ENCODE measurements at regions not wholly inside any gene's neighbourhood (a gene's known extent, or its start where the extent isn't known, plus 50 kb on each side); places are given as distances from the start of the nearest gene placed in this dataset.
"Not testable (repeated sequence)": the region's sequence is repeated elsewhere in the genome, so short reads cannot be mapped to it uniquely, and the experiment has no call there.

DNA sequence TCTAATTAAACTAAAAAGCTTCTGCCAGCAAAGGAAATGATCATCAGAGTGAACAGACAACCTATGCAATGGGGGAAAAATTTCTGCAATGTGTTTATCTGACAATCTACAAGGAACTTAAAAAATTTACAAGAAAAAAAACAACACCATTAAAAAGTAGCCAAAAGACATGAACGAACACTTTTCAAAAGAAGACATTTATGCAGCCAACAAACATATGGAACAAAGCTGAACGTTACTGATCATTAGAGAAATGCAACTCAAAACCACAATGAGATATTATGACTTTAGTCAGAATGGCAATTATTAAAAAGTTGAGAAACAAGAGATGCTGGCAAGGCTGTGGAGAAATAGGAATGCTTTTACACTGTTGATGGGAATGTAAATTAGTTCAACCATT is 530.4 kb upstream of the DAB2 start:
- DNase-seq (ENCODE audit: low spot score), result no peak

GRCh38 chr5:39951070-39951469 is 526.3 kb upstream of the DAB2 start:
- DNase-seq (ENCODE audit: low spot score), result no peak

DNA sequence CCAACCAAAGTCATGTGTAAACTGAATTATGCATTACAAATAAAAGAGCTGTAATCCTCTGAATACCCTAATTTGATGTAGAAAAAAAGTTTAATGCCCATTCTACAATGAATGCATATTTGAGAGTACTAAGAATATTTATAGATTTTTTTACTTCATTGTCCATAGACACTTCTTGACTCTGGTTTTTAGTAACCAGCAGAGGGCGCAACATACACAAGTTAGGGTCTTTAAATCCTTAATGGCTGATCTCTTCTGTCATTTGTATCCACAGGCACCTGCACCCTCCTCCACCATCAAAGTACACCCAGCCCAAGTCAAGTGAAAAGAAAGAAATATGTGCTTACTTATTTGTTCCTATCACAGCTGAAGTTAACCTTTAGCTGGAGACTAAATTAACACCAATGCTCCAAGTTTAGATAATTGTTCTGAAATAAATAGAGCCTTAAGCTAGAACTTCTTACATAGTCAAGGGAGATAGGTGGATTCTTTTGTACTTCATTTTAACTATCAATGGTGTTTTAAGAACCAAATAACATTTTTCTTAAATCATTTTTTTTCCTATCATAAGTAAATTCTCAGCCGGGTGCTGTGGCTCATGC is 524.2 kb upstream of the DAB2 start:
- peak; percentile 8 for DNase-seq (ENCODE audit: low spot score)

DNA sequence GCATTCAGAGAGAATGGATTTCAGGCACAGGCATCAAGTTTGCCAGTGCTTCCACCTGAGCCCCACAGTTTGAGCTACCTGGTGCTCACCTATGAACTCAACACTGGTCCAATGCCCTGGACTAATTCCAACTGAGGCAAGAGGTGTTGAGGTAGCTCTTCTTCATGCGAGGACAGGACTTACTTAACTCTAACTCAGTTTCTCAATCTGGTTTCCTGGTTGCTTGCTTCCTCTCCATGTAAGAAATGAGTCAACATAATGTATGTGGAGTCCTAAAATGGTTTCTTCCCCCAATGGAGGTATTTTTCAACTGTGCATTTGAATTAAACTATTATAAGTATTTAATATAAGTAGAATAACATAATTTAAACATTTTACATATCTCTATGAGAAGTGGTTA is 523.6 kb upstream of the DAB2 start:
- no peak for DNase-seq (ENCODE audit: low spot score)

DNA sequence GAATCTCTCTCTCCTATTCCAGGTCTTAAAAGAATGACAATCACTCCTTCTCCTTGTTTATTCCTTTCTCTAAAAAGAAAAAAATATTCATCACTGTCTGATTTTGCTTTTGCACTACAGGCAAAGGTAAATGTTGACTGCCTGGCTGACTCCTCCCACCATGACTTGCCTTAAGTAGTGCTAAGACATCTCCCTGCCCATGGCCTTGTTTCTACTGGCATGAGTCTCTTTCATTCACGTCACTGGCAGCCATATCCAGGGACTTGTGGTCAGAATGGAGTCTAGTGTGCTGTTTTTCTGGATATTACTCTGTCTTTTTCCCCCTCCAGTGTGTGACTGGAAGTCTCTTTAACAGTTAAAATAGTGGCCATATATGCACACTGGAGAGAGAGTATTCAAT is 522.9 kb upstream of the DAB2 start:
- DNase-seq (ENCODE audit: low spot score), result no peak

DNA sequence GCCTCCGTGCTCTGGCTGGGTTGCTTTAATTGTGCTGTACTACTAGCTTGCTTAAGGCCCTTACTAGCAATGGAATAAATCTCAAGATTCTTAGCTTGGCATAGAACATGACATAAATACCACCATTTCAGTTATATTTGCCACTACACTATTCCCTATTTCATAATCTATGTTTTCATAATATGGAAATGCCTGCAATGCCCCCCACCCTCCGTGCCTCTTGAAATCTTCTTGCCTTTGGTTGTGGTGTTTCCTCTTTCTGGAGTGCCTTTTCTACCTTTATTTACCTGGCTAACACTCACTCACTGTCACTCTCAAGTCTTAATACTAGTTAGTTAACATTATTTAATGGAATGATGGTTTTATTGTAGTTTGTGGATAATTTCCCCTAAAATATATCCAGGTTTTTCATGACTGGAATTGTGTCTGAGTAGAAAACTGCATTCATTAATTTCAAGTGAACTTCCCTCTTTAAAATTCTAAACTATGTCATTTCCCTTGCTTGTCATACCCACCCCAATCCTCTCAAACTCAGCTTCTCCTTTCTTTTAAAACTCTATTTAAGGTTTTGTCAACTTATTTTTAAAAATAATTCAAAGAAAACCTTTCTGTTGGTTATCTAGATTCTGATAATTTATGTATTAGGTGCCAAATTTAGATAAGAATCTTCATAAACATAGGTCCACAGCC is 521.7 kb upstream of the DAB2 start:
- no peak for DNase-seq (ENCODE audit: low spot score)

- DNase-seq (ENCODE audit: low spot score), result no peak
Observed at GRCh38 chr5:39945870-39946269, 521.1 kb upstream of the DAB2 start.

- DNase-seq (ENCODE audit: low spot score), result no peak
Observed at GRCh38 chr5:39943811-39944210, 519.0 kb upstream of the DAB2 start.

- no peak for DNase-seq (ENCODE audit: low spot score)
Observed at GRCh38 chr5:39942606-39943005, 517.8 kb upstream of the DAB2 start.

DNA sequence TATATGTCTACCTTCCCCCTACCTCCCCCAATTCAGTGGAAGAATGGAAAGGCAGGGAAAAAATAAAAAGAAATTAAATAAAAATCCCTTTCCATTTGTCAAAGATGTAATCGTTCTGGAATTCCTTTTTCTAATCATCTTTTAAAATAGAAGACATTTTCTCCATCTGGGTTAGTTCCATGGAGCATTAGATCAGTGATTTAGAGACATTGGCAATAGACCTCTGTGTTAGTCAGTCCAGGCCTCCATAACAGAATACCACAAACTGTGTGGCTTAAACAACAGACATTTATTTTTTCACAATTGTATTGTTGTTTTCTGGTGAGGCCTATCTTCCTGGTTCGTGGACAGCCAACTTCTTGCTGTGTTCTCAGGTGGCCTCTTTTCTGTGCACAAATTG is 516.6 kb upstream of the DAB2 start:
- no peak for DNase-seq (ENCODE audit: low spot score)

- no peak for DNase-seq (ENCODE audit: low spot score)
Observed at GRCh38 chr5:39934830-39935229, 510.1 kb upstream of the DAB2 start.

DNA sequence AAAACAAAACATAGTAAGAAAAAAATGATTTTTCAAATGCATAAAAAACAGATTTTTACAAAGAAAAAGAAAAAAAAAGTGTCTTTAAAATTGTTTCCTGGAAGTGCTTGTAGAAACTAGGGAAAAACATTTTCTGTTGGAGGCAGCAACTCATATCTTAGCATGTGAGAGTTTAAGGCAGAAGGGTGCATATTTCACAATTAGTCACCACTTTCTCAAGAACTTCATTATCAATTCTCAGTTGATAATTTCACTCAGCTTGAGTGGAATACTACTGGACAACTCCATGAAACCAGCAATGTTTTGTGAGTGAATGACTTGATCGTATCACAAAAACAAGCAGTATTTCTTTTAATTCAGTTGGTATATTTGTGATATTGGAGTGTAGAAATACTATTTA is 508.3 kb upstream of the DAB2 start:
- no peak for DNase-seq (ENCODE audit: low spot score)

- no peak for DNase-seq (ENCODE audit: low spot score)
Observed at GRCh38 chr5:39928709-39929108, 503.9 kb upstream of the DAB2 start.

- no peak for DNase-seq (ENCODE audit: low spot score)
Observed at GRCh38 chr5:39919876-39920275, 495.1 kb upstream of the DAB2 start.

- DNase-seq (ENCODE audit: low spot score), result no peak
Observed at GRCh38 chr5:39912906-39913305, 488.1 kb upstream of the DAB2 start.

DNA sequence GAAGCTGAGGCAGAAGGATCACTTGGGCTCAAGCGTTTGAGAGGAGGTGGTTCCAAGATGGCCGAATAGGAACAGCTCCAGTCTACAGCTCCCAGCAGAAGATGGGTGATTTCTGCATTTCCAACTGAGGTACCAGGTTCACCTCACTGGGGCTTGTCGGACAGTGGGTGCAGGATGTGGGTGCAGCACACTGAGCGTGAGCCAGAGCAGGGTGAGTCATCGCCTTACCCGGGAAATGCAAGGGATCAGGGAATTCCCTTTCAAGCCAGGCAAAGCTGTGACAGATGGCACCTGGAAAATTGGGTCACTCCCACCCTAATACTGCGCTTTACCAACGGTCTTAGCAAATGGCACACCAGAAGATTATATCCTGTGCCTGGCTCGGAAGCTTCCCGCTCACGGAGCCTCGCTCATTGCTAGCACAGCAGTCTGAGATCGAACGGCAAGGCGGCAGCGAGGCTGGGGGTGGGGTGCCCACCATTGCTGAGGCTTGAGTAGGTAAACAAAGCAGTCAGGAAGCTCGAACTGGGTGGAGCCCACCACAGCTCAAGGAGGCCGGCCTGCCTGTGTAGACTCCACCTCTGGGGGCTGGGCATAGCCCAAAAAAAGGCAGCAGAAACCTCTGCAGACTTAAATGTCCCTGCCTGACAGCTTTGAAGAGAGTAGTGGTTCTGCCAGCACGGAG is 482.6 kb upstream of the DAB2 start:
- DNase-seq (ENCODE audit: low spot score), result not testable (repeated sequence)

GRCh38 chr5:39906146-39906545 is 481.4 kb upstream of the DAB2 start:
- DNase-seq (ENCODE audit: low spot score), result peak; percentile 7

DNA sequence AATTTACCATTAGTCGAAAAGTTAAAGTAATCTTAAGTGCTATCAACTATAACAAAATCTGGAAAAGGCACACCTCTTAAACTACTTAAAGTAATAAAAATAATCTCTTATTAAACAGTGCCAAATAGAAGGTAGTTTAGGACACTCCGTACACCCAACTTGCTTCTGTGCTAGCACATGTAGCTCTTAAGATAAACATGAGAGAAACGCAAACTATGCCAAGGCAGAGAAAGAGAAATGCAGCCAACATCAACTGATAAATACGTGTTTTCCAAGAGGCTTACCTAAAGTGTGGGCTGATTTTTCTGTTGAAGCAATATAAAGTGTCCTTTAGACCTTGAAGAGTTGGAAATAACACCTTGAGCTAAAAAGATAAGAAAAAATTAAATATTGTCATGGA is 480.6 kb upstream of the DAB2 start:
- DNase-seq (ENCODE audit: low spot score), result no peak

- DNase-seq (ENCODE audit: low spot score), result no peak
Observed at GRCh38 chr5:39902626-39903025, 477.8 kb upstream of the DAB2 start.

DNA sequence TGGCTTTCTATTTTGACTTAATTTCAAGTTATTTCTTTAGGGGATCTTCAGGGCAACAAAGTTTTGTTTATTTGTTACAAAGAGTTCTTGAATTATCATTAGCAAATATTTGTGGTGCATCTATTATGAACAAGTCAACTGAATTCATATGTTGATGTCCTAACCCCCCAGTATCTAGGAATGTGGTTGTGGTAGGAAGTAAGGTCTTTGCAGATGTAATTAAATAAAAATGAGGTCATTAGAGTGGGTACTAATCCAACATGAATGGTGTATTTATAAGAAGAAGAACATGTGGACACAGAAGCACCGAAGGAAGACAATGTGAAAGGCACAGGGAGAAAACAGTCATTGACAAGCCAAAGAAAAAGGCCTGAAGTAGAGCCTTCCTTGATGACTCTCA is 474.0 kb upstream of the DAB2 start:
- DNase-seq (ENCODE audit: low spot score), result no peak

DNA sequence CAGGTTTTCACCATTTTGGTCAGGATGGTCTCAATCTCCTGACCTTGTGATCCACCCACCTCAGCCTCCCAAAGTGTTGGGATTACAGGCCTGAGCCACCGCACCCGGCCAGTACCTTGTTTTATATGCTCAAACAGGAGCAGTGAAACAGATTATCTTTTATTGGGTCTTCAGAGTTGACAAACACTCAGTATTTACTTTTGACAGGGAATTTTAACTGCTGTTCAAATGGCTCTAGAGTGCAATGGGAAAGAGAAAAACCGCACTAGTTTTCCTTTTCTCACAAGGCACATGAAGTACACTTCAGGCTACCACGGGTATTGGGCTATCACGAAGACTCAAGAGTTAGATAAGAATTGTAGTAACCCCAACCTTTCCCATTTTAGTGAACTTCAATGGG is 471.9 kb upstream of the DAB2 start:
- DNase-seq (ENCODE audit: low spot score), result no peak

- no peak for DNase-seq (ENCODE audit: low spot score)
Observed at GRCh38 chr5:39896104-39896503, 471.3 kb upstream of the DAB2 start.

GRCh38 chr5:39892708-39893107 is 467.9 kb upstream of the DAB2 start:
- no peak for DNase-seq (ENCODE audit: low spot score)

DNA sequence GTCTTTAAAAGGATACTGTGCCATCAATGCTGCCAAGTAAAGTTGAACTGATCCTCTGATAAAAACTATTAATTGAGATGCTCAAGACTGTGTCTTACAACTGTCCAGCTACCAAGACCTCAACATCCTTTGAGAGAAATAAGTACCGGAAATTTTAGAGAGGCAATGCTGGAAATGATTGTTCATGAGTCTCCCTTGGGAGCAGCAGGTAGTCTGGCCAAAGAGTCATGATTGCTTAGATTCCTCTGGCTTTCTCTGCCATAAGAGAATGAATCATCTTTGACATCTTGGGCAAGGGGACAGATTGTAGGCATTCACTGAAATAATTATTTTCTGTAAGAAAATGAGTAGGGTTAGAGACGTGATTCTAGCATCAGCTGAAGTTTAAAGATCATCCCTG is 466.6 kb upstream of the DAB2 start:
- DNase-seq (ENCODE audit: low spot score), result no peak
